Esophagus squamous epithelium (tissue), 4 donors: ENCODE measurements at regions not wholly inside any gene's neighbourhood (a gene's known extent, or its start where the extent isn't known, plus 50 kb on each side); places are given as distances from the start of the nearest gene placed in this dataset.

Source experiments
- POLR2A ChIP-seq, 4 donors: fragments of 450-650 bp; IDR thresholded peaks; one replicate each; pipeline ENCODE4 v1.6.1; 2017; ENCODE audit warnings: antibody characterized with exemption in 4 of 4, mild to moderate bottlenecking in 4 of 4, moderate library complexity in 3 of 4
- TF ChIP-seq, protein P1 (sequence below), 6 experiments: fragments of 450-650 bp in 4 of 6; fragments of 200-600 bp in 2 of 6; sonication (generic) in 2 of 6; IDR thresholded peaks; one replicate each; pipeline ENCODE4 v1.5.1; 2016 to 2019; ENCODE audit warnings: antibody characterized with exemption in 6 of 6, mild to moderate bottlenecking in 4 of 6, moderate library complexity in 4 of 6

DNA sequence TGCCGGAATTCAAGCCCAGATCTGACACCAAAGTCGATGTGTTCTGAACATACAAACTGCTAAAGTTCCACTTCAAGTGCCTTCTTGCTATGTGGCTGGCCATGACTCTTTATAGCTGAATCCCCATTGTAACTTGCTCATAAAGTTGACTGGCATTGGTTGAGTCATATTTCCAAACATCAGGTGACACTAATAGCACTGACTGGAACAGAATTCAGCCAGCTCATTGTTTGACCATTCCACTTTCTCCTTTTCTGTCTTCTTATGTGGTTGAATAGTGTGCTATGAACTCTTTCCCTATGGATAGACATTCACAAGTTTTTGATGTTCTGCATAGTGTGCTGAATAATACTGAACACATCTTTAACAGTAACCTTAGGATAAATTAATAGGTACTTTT lies 266.2 kb upstream of the ZFP64 start:
- TF ChIP-seq, protein P1, sequence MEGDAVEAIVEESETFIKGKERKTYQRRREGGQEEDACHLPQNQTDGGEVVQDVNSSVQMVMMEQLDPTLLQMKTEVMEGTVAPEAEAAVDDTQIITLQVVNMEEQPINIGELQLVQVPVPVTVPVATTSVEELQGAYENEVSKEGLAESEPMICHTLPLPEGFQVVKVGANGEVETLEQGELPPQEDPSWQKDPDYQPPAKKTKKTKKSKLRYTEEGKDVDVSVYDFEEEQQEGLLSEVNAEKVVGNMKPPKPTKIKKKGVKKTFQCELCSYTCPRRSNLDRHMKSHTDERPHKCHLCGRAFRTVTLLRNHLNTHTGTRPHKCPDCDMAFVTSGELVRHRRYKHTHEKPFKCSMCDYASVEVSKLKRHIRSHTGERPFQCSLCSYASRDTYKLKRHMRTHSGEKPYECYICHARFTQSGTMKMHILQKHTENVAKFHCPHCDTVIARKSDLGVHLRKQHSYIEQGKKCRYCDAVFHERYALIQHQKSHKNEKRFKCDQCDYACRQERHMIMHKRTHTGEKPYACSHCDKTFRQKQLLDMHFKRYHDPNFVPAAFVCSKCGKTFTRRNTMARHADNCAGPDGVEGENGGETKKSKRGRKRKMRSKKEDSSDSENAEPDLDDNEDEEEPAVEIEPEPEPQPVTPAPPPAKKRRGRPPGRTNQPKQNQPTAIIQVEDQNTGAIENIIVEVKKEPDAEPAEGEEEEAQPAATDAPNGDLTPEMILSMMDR (IDR thresholded peaks at IDR 0.05): no peak
- TF ChIP-seq POLR2A (IDR thresholded peaks at IDR 0.05): no peak
